Chondrocyte (in vitro differentiated cells): ENCODE measurements at regions not wholly inside any gene's neighbourhood (a gene's known extent, or its start where the extent isn't known, plus 50 kb on each side); places are given as distances from the start of the nearest gene placed in this dataset.

ENCODE experiments used
- DNase-seq: peaks from one replicate; pipeline ENCODE4 v3.0.0; 2021; ENCODE audit warnings: mixed read lengths, low spot score
- H3K27ac Mint-ChIP-seq: one replicate; pipeline ENCODE4 v1.8.0; 2021; ENCODE audit warnings: mild to moderate bottlenecking, moderate library complexity, mixed read lengths; ENCODE audit not compliant: unreplicated experiment
- H3K27me3 Mint-ChIP-seq: 2 replicates; pipeline ENCODE4 v1.8.0; 2021; ENCODE audit warnings: low read depth, mixed read lengths
- H3K36me3 Mint-ChIP-seq: 2 replicates; pipeline ENCODE4 v1.8.0; 2021; ENCODE audit warnings: low read depth, mixed read lengths
- H3K4me1 Mint-ChIP-seq: 2 replicates; pipeline ENCODE4 v1.8.0; 2021; ENCODE audit warnings: low read depth, mild to moderate bottlenecking, mixed read lengths
- H3K4me3 Mint-ChIP-seq: one replicate; pipeline ENCODE4 v1.8.0; 2021; ENCODE audit warnings: mild to moderate bottlenecking, moderate library complexity, mixed read lengths; ENCODE audit not compliant: unreplicated experiment
- H3K9me3 Mint-ChIP-seq: 2 replicates; pipeline ENCODE4 v1.8.0; 2021; ENCODE audit warnings: low read depth, mixed read lengths
- CTCF ChIP-seq: fragments of 200-600 bp; sonication (generic); IDR thresholded peaks from 2 replicates; pipeline ENCODE4 v1.5.0; 2021; ENCODE audit warnings: antibody characterized with exemption, mild to moderate bottlenecking, moderate library complexity

GRCh38 chr21:27139526-27139925, 172.6 kb upstream of the ADAMTS5 start:
- no peaks in the 10 kb centered on the region for H3K36me3 Mint-ChIP-seq
- H3K4me1 Mint-ChIP-seq = peaks cover 4% of the 10 kb centered on the region
- TF ChIP-seq CTCF = no peak
- no peaks in the 10 kb centered on the region for H3K27me3 Mint-ChIP-seq
- H3K4me3 Mint-ChIP-seq = no peak overlapping the region
- DNase-seq = no peak
- H3K27ac Mint-ChIP-seq = no peak overlapping the region
- H3K9me3 Mint-ChIP-seq = no peaks in the 10 kb centered on the region

- Mint-ChIP-seq H3K4me1 (peaks cover 20% of the 10 kb centered on the region), H3K4me3 (no peak overlapping the region), H3K36me3 (no peaks in the 10 kb centered on the region), H3K9me3 (no peaks in the 10 kb centered on the region), H3K27me3 (no peaks in the 10 kb centered on the region), H3K27ac (no peak overlapping the region)
- no peak for DNase-seq
- TF ChIP-seq CTCF = no peak
Measured at GRCh38 chr21:27134516-27134915, 167.6 kb upstream of the ADAMTS5 start.

GRCh38 chr21:27132266-27132665, 165.4 kb upstream of the ADAMTS5 start:
- H3K27me3 Mint-ChIP-seq = no peaks in the 10 kb centered on the region
- DNase-seq = no peak
- peaks cover 24% of the 10 kb centered on the region for H3K4me1 Mint-ChIP-seq
- peak overlapping the region; percentile 72 for H3K27ac Mint-ChIP-seq
- H3K9me3 Mint-ChIP-seq = no peaks in the 10 kb centered on the region
- no peak overlapping the region for H3K4me3 Mint-ChIP-seq
- H3K36me3 Mint-ChIP-seq = no peaks in the 10 kb centered on the region
- TF ChIP-seq CTCF = no peak

- H3K27ac Mint-ChIP-seq = no peak overlapping the region
- H3K9me3 Mint-ChIP-seq = peaks cover 5% of the 10 kb centered on the region
- no peak for TF ChIP-seq CTCF
- no peak overlapping the region for H3K4me3 Mint-ChIP-seq
- H3K4me1 Mint-ChIP-seq = peaks cover 24% of the 10 kb centered on the region
- H3K36me3 Mint-ChIP-seq = no peaks in the 10 kb centered on the region
- no peak for DNase-seq
- H3K27me3 Mint-ChIP-seq = no peaks in the 10 kb centered on the region
Measured at GRCh38 chr21:27130154-27130553, 163.3 kb upstream of the ADAMTS5 start.

- no peak overlapping the region for H3K27ac Mint-ChIP-seq
- no peak overlapping the region for H3K4me3 Mint-ChIP-seq
- TF ChIP-seq CTCF = no peak
- no peak for DNase-seq
- H3K36me3 Mint-ChIP-seq = no peaks in the 10 kb centered on the region
- peaks cover 22% of the 10 kb centered on the region for H3K4me1 Mint-ChIP-seq
- H3K27me3 Mint-ChIP-seq = no peaks in the 10 kb centered on the region
- peaks cover 5% of the 10 kb centered on the region for H3K9me3 Mint-ChIP-seq
Measured at GRCh38 chr21:27129694-27130093, 162.8 kb upstream of the ADAMTS5 start.
